Breast epithelium (tissue), 3 donors: ENCODE measurements at regions not wholly inside any gene's neighbourhood (a gene's known extent, or its start where the extent isn't known, plus 50 kb on each side); places are given as distances from the start of the nearest gene placed in this dataset.

Source experiments
- POLR2A ChIP-seq: fragments of 450-650 bp; IDR thresholded peaks from one replicate; pipeline ENCODE4 v1.6.1; 2016; ENCODE audit warnings: antibody characterized with exemption, mild to moderate bottlenecking, moderate library complexity
- POLR2AphosphoS5 ChIP-seq, 3 donors: sonication (generic); formaldehyde crosslinking; IDR thresholded peaks; one replicate each; pipeline ENCODE4 v1.6.1; 2017; ENCODE audit warnings: antibody characterized with exemption in 3 of 3
- TF ChIP-seq, protein P1 (sequence below), 3 donors: fragments of 450-650 bp; IDR thresholded peaks; one replicate each; pipeline ENCODE4 v1.5.1; 2016 to 2017; ENCODE audit warnings: antibody characterized with exemption in 3 of 3, mild to moderate bottlenecking in 3 of 3, moderate library complexity in 3 of 3

DNA sequence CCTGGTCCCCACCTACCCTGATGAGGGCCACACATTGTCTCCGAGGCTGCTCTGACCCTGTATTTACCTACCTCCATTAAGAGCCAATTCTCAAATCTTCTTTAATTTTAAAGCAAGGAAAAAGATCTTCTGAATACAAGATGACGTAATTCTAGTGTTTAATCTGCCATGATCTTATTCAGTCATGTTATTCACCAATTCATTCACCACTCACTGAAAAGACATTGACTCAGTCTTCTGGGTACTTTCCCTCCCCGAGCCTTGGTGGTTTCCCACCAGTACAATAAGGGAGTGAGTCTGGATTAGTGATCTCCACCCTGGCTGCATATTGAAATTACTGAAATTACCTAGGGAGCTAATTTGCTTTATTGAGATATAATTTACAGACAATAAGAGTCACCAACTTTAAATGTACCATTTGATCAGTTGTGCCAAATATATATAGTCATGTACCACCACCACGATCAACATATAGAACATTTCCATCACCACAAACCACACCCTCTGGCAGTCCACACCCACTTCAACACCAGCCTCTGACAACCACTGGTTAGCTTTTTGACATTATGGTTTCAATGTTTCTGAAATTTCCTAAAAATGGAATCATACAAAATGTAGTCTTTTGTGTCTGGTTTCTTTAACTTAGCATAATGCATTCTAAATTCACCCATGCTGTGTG, 117.5 kb upstream of the UNC5B start:
- TF ChIP-seq POLR2A (no peak), POLR2AphosphoS5 (IDR thresholded peaks at IDR 0.05) (no peak)
- TF ChIP-seq, protein P1, sequence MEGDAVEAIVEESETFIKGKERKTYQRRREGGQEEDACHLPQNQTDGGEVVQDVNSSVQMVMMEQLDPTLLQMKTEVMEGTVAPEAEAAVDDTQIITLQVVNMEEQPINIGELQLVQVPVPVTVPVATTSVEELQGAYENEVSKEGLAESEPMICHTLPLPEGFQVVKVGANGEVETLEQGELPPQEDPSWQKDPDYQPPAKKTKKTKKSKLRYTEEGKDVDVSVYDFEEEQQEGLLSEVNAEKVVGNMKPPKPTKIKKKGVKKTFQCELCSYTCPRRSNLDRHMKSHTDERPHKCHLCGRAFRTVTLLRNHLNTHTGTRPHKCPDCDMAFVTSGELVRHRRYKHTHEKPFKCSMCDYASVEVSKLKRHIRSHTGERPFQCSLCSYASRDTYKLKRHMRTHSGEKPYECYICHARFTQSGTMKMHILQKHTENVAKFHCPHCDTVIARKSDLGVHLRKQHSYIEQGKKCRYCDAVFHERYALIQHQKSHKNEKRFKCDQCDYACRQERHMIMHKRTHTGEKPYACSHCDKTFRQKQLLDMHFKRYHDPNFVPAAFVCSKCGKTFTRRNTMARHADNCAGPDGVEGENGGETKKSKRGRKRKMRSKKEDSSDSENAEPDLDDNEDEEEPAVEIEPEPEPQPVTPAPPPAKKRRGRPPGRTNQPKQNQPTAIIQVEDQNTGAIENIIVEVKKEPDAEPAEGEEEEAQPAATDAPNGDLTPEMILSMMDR (IDR thresholded peaks at IDR 0.05) = no peak
